Epithelial cell of esophagus (primary cell): ENCODE measurements at regions not wholly inside any gene's neighbourhood (a gene's known extent, or its start where the extent isn't known, plus 50 kb on each side); places are given as distances from the start of the nearest gene placed in this dataset.

Source experiments
- DNase-seq: peaks from one replicate; pipeline ENCODE4 v3.0.0; 2010; ENCODE audit warnings: low read depth
- H3K4me3 ChIP-seq: 2 replicates; pipeline ENCODE4 v1.5.1; 2011; ENCODE audit warnings: mild to moderate bottlenecking, low read length, control low read depth
- TF ChIP-seq, protein P1 (sequence below): IDR thresholded peaks from 2 replicates; pipeline ENCODE4 v1.5.1; 2011; ENCODE audit warnings: low read depth, mild to moderate bottlenecking, low read length, control low read depth, inconsistent platforms; ENCODE audit not compliant: insufficient read depth; ENCODE audit errors: missing control alignments

DNA sequence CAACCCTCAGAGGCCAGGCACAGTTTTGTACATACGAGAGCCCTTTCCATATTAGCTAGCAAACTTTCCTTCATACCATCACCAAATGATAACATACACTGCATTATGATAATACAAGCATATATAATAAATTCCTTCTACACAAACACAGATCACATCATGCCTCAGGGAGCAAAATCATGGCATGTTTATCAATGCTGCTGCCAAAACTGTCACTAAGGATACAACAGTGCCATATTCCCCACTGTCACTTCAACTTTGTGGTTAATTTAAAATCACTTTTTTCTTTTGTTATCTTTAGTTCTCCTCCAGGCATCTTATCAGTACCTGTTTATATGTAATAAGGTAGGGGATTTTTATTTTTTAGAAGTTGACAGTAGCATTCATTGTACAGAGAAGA, 196.3 kb downstream of the EPM2A start:
- TF ChIP-seq, protein P1, sequence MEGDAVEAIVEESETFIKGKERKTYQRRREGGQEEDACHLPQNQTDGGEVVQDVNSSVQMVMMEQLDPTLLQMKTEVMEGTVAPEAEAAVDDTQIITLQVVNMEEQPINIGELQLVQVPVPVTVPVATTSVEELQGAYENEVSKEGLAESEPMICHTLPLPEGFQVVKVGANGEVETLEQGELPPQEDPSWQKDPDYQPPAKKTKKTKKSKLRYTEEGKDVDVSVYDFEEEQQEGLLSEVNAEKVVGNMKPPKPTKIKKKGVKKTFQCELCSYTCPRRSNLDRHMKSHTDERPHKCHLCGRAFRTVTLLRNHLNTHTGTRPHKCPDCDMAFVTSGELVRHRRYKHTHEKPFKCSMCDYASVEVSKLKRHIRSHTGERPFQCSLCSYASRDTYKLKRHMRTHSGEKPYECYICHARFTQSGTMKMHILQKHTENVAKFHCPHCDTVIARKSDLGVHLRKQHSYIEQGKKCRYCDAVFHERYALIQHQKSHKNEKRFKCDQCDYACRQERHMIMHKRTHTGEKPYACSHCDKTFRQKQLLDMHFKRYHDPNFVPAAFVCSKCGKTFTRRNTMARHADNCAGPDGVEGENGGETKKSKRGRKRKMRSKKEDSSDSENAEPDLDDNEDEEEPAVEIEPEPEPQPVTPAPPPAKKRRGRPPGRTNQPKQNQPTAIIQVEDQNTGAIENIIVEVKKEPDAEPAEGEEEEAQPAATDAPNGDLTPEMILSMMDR = no peak
- H3K4me3 ChIP-seq = no peak overlapping the region
- no peak for DNase-seq

DNA sequence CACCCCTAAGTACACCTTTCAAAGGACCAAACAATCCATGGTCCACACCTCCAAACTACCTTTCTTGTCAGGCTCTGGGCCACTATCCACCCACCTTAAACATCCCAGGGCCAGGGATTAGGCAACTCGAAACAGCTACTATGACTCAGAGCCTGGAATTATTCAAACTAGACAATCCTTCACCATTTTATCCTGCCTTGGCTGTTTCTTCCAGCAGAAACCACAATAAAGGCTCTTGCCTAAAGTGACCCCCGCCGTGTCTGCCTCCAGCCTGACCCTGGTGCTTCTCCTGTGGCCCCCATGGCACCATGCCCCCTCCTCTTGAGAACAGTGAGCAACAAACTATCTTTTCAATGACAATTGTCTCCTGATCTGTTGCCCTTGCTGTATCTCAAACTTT, 195.5 kb downstream of the EPM2A start:
- DNase-seq = peak; percentile 80
- TF ChIP-seq, protein P1 = no peak
- H3K4me3 ChIP-seq = no peak overlapping the region

- DNase-seq = peak; percentile 41
- TF ChIP-seq, protein P1 = no peak
- no peak overlapping the region for H3K4me3 ChIP-seq
Observed at GRCh38 chr6:145540741-145541140, 194.6 kb downstream of the EPM2A start.

DNA sequence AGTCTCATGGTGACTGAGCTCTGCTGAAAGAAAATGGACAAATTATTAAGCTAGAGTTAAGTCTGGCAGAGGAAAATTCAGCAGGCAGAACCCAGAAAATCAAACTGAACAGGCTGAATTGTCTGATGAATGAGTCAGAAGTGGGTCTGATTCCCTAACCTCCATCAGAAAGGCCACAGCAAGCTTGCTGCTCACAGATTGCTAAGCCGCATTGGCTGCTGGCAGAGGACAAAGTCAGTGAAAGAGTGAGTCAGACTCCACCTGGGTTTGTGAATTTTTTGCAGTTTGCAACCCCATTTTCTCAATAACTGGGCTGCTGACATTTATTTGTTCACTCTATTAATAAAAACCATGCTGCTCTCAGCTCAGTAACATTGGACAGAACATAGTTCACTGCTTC, 191.3 kb downstream of the EPM2A start:
- TF ChIP-seq, protein P1 = no peak
- DNase-seq = peak; percentile 93

DNA sequence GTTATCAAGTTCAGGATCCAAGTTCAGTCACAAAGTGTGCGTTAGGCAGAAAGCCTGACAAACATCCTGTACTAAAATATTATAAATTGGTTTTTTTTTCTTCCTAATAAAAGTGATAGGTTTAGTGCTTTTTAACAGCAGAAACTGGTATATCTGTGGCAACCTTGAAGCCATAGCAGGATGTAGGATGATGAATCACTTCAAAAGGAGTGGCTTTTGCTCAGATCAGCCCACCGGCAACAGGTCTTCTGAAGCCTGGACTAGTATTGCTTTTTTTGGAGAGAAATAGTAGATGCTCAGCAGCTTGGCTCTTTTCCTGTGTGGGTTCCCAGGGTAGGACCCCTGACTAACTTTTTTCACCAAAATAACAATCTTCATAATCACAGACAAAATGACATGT, 190.8 kb downstream of the EPM2A start:
- H3K4me3 ChIP-seq = no peak overlapping the region
- TF ChIP-seq, protein P1 = no peak
- DNase-seq = peak; percentile 70

More for the DNA sequence above, 191.3 kb downstream of the EPM2A start:
- H3K4me3 ChIP-seq = no peak overlapping the region

DNA sequence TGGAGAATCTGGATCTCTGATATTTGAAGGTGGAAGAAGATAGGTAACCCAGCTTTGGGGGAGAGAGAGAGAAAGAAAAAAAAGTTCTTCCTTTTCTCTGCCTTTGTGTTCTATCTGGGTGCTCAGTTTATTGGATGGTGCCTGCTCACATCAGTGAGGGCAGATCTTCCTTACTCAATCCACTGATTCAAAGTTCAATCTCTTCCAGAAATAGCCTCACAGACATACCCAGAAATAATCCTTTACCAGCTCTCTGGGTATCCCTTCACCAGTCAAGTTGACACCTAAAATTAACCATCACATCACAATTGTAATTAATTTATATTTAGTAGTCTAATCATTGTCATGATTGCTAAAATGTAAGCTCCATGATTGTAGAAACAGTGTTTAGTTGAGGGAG, 189.1 kb downstream of the EPM2A start:
- no peak overlapping the region for H3K4me3 ChIP-seq
- TF ChIP-seq, protein P1 = no peak
- DNase-seq = no peak

DNA sequence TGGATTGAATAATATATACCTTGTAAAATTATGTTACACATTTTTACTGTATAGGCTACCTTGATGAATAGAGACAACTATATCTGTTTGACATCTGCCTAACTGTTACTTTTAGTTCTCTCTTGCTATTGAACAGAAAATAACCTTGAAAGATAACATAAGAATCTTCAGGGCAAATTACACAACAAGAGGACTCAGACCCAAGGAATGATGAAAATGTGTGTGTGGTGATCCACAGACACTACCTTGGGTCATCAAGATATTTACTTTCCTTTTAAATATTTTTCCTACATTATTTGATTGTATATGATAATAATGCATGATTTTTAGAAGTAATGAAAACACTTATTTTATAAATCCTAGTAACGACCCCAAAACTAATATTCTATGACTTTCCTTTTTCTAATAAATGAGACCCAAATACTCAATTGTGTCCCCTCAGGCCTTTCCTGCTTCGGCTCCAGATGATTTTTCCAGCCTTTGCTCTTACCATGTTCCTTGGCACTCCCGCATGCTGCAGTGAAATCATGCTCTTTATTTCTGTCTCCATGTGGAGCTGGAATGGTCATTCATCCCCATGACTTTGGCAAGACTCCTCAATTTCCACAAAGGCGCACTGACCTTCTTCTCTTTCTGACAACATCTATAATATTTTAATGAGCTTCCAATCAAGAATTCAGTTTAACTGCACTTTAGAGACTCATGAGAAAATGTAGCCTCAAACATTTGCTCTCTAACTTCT, 187.6 kb downstream of the EPM2A start:
- H3K4me3 ChIP-seq = no peak overlapping the region
- peak; percentile 41 for DNase-seq
- TF ChIP-seq, protein P1 = no peak
